ENCODE measurements at regions not wholly inside any gene's neighbourhood (a gene's known extent, or its start where the extent isn't known, plus 50 kb on each side); places are given as distances from the start of the nearest gene placed in this dataset.

DNA sequence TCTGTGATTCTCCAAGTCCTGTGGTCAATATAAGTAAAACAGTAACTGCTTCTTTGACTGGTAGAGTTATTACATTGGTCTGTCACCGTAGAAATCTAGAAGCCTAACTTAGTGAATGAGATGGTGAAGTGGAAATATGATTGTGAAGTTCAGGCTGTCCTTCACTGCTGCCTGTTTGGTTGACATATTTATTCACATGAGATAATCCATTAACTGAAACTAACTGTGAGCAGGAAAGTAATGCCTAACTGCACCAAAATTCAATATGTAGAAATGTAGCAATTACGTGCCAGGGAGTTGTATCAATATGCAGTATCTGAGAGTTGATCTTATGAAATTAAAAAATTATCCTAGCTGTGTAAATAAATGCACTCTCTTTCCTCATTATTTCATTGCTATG is 147.7 kb upstream of the APCDD1 start:
- Mint-ChIP-seq H3K4me3 (no peak overlapping the region), H3K27me3 (peaks cover 0 to 11% of the 10 kb centered on the region in 2 donors), H3K36me3 (ENCODE audit: insufficient read depth) (no peaks in the 10 kb centered on the region), H3K4me1 (ENCODE audit: low read depth in 2 of 2) (no peaks in the 10 kb centered on the region), H3K9me3 (peaks cover 7 to 10% of the 10 kb centered on the region in 2 donors), H3K27ac (no peak overlapping the region)
- ATAC-seq (replicated peaks): no peak
- DNase-seq: no peak

GRCh38 chr18:10308154-10308553 is 146.3 kb upstream of the APCDD1 start:
- no peak for DNase-seq
- Mint-ChIP-seq H3K9me3 (peaks cover 5 to 7% of the 10 kb centered on the region in 2 donors), H3K27ac (no peak overlapping the region), H3K36me3 (ENCODE audit: insufficient read depth) (no peaks in the 10 kb centered on the region), H3K4me1 (ENCODE audit: low read depth in 2 of 2) (no peaks in the 10 kb centered on the region), H3K4me3 (no peak overlapping the region), H3K27me3 (peaks cover 0 to 11% of the 10 kb centered on the region in 2 donors)
- ATAC-seq (replicated peaks): no peak

GRCh38 chr18:10310626-10311025 is 143.8 kb upstream of the APCDD1 start:
- peaks cover 0 to 2% of the 10 kb centered on the region in 2 donors for H3K4me1 Mint-ChIP-seq (ENCODE audit: low read depth in 2 of 2)
- no peak overlapping the region for H3K4me3 Mint-ChIP-seq
- peaks cover 0 to 4% of the 10 kb centered on the region in 2 donors for H3K9me3 Mint-ChIP-seq
- H3K27me3 Mint-ChIP-seq: peaks cover 0 to 11% of the 10 kb centered on the region in 2 donors
- ATAC-seq (replicated peaks) (no peak), DNase-seq (no peak)
- peaks cover 3% of the 10 kb centered on the region for H3K36me3 Mint-ChIP-seq (ENCODE audit: insufficient read depth)
- H3K27ac Mint-ChIP-seq: no peak overlapping the region

DNA sequence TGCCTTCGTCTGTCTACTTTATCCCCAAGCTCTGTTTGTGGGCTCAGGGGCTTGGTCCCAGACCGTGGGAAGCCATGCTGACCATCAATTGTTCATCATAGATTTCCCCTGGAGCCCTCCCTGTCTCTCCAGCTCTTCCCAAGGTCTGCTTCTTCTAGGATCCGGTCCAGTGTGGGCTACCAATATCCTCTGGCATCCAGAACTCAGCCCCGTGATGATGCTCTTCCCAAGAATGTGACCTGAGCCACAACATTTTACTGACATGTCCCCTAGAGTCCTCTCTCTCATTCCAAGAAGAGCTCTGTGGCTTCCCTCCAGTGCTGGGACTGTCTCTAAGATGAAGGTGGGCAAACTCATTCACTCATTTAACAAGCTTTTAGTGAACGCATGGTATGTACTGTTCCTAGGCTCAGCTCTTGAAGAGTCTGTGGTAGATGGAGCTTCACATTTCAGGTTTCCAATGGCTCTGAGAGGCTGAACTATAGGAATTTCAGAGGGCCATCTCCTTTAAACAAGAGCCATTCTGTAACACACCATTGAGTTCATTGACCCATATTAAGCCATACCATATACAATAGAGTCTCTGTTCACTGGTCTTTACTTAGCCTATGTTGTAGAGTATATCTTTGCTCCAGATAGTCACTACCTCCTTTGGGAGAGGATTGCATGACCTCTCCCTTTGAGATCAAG is 142.0 kb upstream of the APCDD1 start:
- H3K27ac Mint-ChIP-seq: no peak overlapping the region
- peaks cover 0 to 6% of the 10 kb centered on the region in 2 donors for H3K9me3 Mint-ChIP-seq
- no peak overlapping the region for H3K4me3 Mint-ChIP-seq
- DNase-seq (no peak), ATAC-seq (replicated peaks) (no peak)
- peaks cover 0 to 11% of the 10 kb centered on the region in 2 donors for H3K27me3 Mint-ChIP-seq
- H3K4me1 Mint-ChIP-seq (ENCODE audit: low read depth in 2 of 2): peaks cover 0 to 4% of the 10 kb centered on the region in 2 donors
- H3K36me3 Mint-ChIP-seq (ENCODE audit: insufficient read depth): peaks cover 3% of the 10 kb centered on the region

GRCh38 chr18:10313016-10313342 is 141.5 kb upstream of the APCDD1 start:
- Mint-ChIP-seq H3K27ac (no peak overlapping the region), H3K4me3 (no peak overlapping the region), H3K4me1 (ENCODE audit: low read depth in 2 of 2) (peaks cover 0 to 4% of the 10 kb centered on the region in 2 donors), H3K9me3 (peaks cover 0 to 6% of the 10 kb centered on the region in 2 donors), H3K36me3 (ENCODE audit: insufficient read depth) (peaks cover 3% of the 10 kb centered on the region), H3K27me3 (peaks cover 3 to 11% of the 10 kb centered on the region in 2 donors)
- DNase-seq (no peak), ATAC-seq (replicated peaks) (no peak)

GRCh38 chr18:10314066-10314465 is 140.4 kb upstream of the APCDD1 start:
- H3K9me3 Mint-ChIP-seq: peaks cover 0 to 6% of the 10 kb centered on the region in 2 donors
- ATAC-seq (replicated peaks) (no peak), DNase-seq (no peak)
- no peak overlapping the region for H3K27ac Mint-ChIP-seq
- no peak overlapping the region for H3K4me3 Mint-ChIP-seq
- H3K36me3 Mint-ChIP-seq (ENCODE audit: insufficient read depth): peaks cover 3% of the 10 kb centered on the region
- H3K4me1 Mint-ChIP-seq (ENCODE audit: low read depth in 2 of 2): peaks cover 0 to 4% of the 10 kb centered on the region in 2 donors
- H3K27me3 Mint-ChIP-seq: peaks cover 7 to 8% of the 10 kb centered on the region in 2 donors

DNA sequence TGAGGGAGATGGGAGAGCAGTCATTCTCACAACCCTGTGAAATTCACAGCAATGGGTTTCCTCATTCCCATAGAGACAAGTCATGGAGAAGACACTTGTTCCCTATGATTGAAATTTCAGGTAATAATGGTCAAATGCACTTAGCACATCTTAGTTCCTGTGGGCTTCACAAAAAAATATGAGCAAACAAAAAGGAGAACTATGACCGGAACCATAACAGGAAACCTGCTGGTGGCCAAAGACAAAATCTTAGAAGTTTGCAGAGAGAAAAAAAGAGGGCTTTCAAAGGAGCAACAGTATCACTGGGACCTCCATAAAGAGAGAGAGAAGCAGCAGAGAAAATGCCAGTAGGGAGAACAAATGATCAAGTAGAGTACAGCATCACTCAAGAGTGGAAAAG is 138.9 kb upstream of the APCDD1 start:
- Mint-ChIP-seq H3K4me1 (ENCODE audit: low read depth in 2 of 2) (peaks cover 0 to 4% of the 10 kb centered on the region in 2 donors), H3K36me3 (ENCODE audit: insufficient read depth) (peaks cover 3% of the 10 kb centered on the region), H3K27me3 (peaks cover 0 to 7% of the 10 kb centered on the region in 2 donors), H3K4me3 (no peak overlapping the region), H3K27ac (no peak overlapping the region), H3K9me3 (peaks cover 0 to 6% of the 10 kb centered on the region in 2 donors)
- ATAC-seq (replicated peaks): no peak
- DNase-seq: no peak

GRCh38 chr18:10316778-10317177 is 137.7 kb upstream of the APCDD1 start:
- Mint-ChIP-seq H3K27me3 (peaks cover 0 to 7% of the 10 kb centered on the region in 2 donors), H3K36me3 (ENCODE audit: insufficient read depth) (peaks cover 3% of the 10 kb centered on the region), H3K9me3 (peaks cover 0 to 6% of the 10 kb centered on the region in 2 donors), H3K4me3 (no peak overlapping the region), H3K4me1 (ENCODE audit: low read depth in 2 of 2) (peaks cover 0 to 4% of the 10 kb centered on the region in 2 donors), H3K27ac (no peak overlapping the region)
- no peak for DNase-seq
- no peak for ATAC-seq (replicated peaks)

DNA sequence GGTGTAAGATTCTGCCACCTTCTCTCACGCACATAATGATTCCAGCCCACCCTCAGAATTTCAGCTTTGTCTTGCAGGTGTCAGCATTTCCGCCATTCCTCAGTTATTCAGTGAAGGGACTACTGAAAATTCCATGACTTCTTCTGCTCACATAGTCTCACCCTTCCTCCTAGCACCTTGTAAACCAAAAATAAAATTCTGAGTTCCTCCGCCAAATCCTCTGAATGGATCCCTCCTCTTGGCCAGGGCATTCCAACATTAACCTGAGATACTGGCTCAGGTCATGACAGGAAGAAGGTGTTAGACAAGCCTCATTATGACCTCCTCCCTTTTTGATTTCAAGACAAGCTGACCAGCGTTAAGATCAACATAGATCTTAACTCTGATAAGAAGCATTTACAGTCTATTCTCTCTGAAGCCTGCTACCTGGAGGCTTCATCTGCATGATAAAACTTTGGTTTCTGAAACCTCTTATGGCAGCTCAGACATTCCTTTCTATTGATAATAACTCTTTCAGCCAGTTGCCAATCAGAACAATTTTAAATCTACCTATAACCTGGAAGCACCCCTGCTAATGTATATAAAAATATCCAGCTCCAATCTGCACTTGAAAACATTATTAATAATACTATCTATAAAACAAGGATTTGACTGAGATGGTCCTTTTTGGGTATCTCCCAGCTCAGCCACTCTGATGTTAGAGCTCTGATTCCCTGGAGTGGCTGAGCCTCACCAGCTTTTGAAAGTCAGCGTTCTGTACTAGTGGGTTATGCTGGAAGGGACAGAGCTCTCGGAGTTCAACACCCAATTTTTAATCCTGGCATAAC is 136.4 kb upstream of the APCDD1 start:
- peaks cover 0 to 4% of the 10 kb centered on the region in 2 donors for H3K4me1 Mint-ChIP-seq (ENCODE audit: low read depth in 2 of 2)
- peaks cover 5 to 13% of the 10 kb centered on the region in 2 donors for H3K27me3 Mint-ChIP-seq
- H3K4me3 Mint-ChIP-seq: no peak overlapping the region
- H3K9me3 Mint-ChIP-seq: peaks cover 0 to 6% of the 10 kb centered on the region in 2 donors
- ATAC-seq (replicated peaks) (no peak), DNase-seq (no peak)
- H3K27ac Mint-ChIP-seq: no peak overlapping the region
- peaks cover 3% of the 10 kb centered on the region for H3K36me3 Mint-ChIP-seq (ENCODE audit: insufficient read depth)

GRCh38 chr18:10318691-10318970 is 135.8 kb upstream of the APCDD1 start:
- no peak overlapping the region for H3K27ac Mint-ChIP-seq
- H3K9me3 Mint-ChIP-seq: peaks cover 0 to 6% of the 10 kb centered on the region in 2 donors
- H3K36me3 Mint-ChIP-seq (ENCODE audit: insufficient read depth): peaks cover 3% of the 10 kb centered on the region
- H3K4me1 Mint-ChIP-seq (ENCODE audit: low read depth in 2 of 2): peaks cover 0 to 4% of the 10 kb centered on the region in 2 donors
- DNase-seq (no peak), ATAC-seq (replicated peaks) (no peak)
- peaks cover 5 to 13% of the 10 kb centered on the region in 2 donors for H3K27me3 Mint-ChIP-seq
- H3K4me3 Mint-ChIP-seq: no peak overlapping the region

DNA sequence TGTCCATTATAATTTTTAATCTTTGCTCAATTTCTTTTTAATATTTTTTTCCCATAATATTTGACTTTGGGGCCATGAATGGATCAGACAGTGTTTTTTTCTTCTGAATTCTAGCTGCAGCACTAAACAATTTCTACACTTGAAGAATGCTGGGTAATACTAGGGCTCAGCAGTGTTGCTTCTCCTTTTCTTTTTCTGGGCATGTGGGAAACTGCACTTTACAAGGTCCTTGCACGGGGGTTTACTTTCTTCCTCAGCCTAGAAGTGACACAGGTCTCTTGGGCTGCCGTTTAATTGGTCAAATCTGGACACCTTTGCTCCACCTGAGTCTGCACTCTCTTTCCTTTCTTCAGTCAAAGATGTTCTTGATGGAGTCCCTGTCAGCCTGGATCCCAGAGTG is 135.4 kb upstream of the APCDD1 start:
- peaks cover 0 to 4% of the 10 kb centered on the region in 2 donors for H3K4me1 Mint-ChIP-seq (ENCODE audit: low read depth in 2 of 2)
- ATAC-seq (replicated peaks) (no peak), DNase-seq (no peak)
- H3K4me3 Mint-ChIP-seq: no peak overlapping the region
- H3K9me3 Mint-ChIP-seq: peaks cover 0 to 6% of the 10 kb centered on the region in 2 donors
- no peak overlapping the region for H3K27ac Mint-ChIP-seq
- H3K36me3 Mint-ChIP-seq (ENCODE audit: insufficient read depth): peaks cover 3% of the 10 kb centered on the region
- peaks cover 5 to 13% of the 10 kb centered on the region in 2 donors for H3K27me3 Mint-ChIP-seq

DNA sequence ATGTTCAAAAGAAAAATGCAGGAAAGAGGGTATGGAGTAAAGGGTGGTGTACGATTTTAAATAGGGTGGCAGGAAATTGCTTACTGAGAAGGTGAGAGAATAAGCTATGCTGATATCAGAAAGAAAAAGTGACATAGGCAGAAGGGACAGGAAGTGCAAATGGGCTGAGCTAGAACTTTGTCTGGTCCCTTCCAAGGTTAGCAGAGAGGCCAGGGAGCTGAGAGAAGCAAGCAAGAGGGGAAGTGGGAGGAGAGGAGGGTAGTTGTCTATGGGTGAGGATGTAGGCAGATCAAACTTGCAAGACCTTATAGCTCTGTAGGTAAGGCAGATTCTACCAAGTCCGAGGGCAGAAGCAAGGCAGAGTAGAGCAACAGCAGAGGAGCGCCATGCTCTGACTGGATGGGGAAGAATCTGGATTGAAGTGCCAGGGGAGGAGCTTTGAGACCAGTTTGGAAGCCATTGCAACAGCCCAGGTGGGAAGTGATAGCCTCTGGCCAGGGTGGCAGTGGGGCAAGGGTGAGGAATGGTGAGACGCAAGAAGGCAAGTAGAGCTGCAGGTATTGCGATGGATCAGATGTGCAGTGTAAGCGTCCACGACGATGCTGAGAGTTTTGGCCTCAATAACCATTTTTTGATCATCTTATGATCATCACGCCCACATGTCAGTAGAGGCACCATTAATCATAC is 134.4 kb upstream of the APCDD1 start:
- H3K4me3 Mint-ChIP-seq: no peak overlapping the region
- ATAC-seq (replicated peaks): no peak
- no peak for DNase-seq
- no peak overlapping the region for H3K27ac Mint-ChIP-seq
- H3K9me3 Mint-ChIP-seq: peaks cover 0 to 6% of the 10 kb centered on the region in 2 donors
- peaks cover 0 to 4% of the 10 kb centered on the region in 2 donors for H3K4me1 Mint-ChIP-seq (ENCODE audit: low read depth in 2 of 2)
- peaks cover 5 to 13% of the 10 kb centered on the region in 2 donors for H3K27me3 Mint-ChIP-seq
- no peaks in the 10 kb centered on the region for H3K36me3 Mint-ChIP-seq (ENCODE audit: insufficient read depth)

- no peak for DNase-seq
- no peak overlapping the region for H3K4me3 Mint-ChIP-seq
- no peaks in the 10 kb centered on the region for H3K36me3 Mint-ChIP-seq (ENCODE audit: insufficient read depth)
- peaks cover 5 to 13% of the 10 kb centered on the region in 2 donors for H3K27me3 Mint-ChIP-seq
- no peak for ATAC-seq (replicated peaks)
- no peak overlapping the region for H3K27ac Mint-ChIP-seq
- H3K4me1 Mint-ChIP-seq (ENCODE audit: low read depth in 2 of 2): peaks cover 0 to under 1% of the 10 kb centered on the region in 2 donors
- H3K9me3 Mint-ChIP-seq: peaks cover 0 to under 1% of the 10 kb centered on the region in 2 donors
Measured at GRCh38 chr18:10320791-10321190, 133.6 kb upstream of the APCDD1 start.
